PC-3 (cell line): ENCODE measurements at regions not wholly inside any gene's neighbourhood (a gene's known extent, or its start where the extent isn't known, plus 50 kb on each side); places are given as distances from the start of the nearest gene placed in this dataset.

Experiments
- ATAC-seq: fragments of 200-7000 bp; cut with Tn5 transposase; 2 replicates; pipeline ENCODE4 v1.9.1; 2020; ENCODE audit warnings: mild to moderate bottlenecking, moderate library complexity
- BruUV-seq: library from RNA; stranded (reverse); fragments of 400-500 nt; replicated peaks from 2 replicates; lab custom pipeline; 2021; lab: Mats Ljungman, UMichigan
- CTCF ChIA-PET: fragments of 300-600 bp; sonication (Branson Sonifier 250); formaldehyde crosslinking; loops from one replicate; lab custom pipeline; 2022; ENCODE audit warnings: antibody characterized with exemption; lab: Charles Lee
- POLR2A ChIA-PET: fragments of 300-600 bp; sonication (Branson Sonifier 250); formaldehyde crosslinking; loops from one replicate; lab custom pipeline; 2022; ENCODE audit warnings: antibody characterized with exemption; ENCODE audit not compliant: unreplicated experiment; lab: Charles Lee
- DNase-seq: peaks from one replicate; pipeline ENCODE4 v3.0.0-alpha.2; 2015
- H2AFZ ChIP-seq: fragments of 300-600 bp; sonication (generic); 2 replicates; pipeline ENCODE4 v1.6.0; 2016; ENCODE audit warnings: antibody characterized with exemption, low read length
- H3F3A ChIP-seq: fragments of 300-600 bp; sonication (generic); one replicate; pipeline ENCODE4 v1.6.0; 2017; ENCODE audit warnings: antibody characterized with exemption, low read length, control low read depth, mild to moderate bottlenecking; ENCODE audit not compliant: unreplicated experiment
- H3K27ac ChIP-seq: fragments of 300-600 bp; sonication (generic); 2 replicates; pipeline ENCODE4 v1.5.1; 2016; ENCODE audit warnings: mild to moderate bottlenecking, low read length
- H3K27me3 ChIP-seq: fragments of 300-600 bp; sonication (generic); 2 replicates; pipeline ENCODE4 v1.6.1; 2016; ENCODE audit warnings: low read length, mixed read lengths
- H3K36me3 ChIP-seq: fragments of 300-600 bp; sonication (generic); 2 replicates; pipeline ENCODE4 v1.6.1; 2016; ENCODE audit warnings: low read depth, mixed run types, low read length, mixed read lengths
- H3K4me1 ChIP-seq: fragments of 300-600 bp; sonication (generic); 2 replicates; pipeline ENCODE4 v1.5.1; 2016; ENCODE audit warnings: low read length; ENCODE audit not compliant: insufficient read depth
- H3K4me2 ChIP-seq: fragments of 300-600 bp; sonication (generic); 2 replicates; pipeline ENCODE4 v1.6.0; 2016; ENCODE audit warnings: low read length
- H3K4me3 ChIP-seq: fragments of 300-600 bp; sonication (generic); 2 replicates; pipeline ENCODE4 v1.5.1; 2016; ENCODE audit warnings: mild to moderate bottlenecking, low read length, mixed read lengths
- H3K79me2 ChIP-seq: fragments of 300-600 bp; sonication (generic); 2 replicates; pipeline ENCODE4 v1.6.1; 2017; ENCODE audit warnings: low read length, mixed read lengths
- H3K9ac ChIP-seq: fragments of 300-600 bp; sonication (generic); 2 replicates; pipeline ENCODE4 v1.6.0; 2016; ENCODE audit warnings: mild to moderate bottlenecking, low read length
- H3K9me2 ChIP-seq: fragments of 300-600 bp; sonication (generic); replicated peaks from 2 replicates; pipeline ENCODE4 v1.6.1; 2016; ENCODE audit warnings: mixed run types, low read length, mixed read lengths
- H3K9me3 ChIP-seq: fragments of 300-600 bp; sonication (generic); 2 replicates; pipeline ENCODE4 v1.6.1; 2016; ENCODE audit warnings: low read length, mixed read lengths
- H4K20me1 ChIP-seq: fragments of 300-600 bp; sonication (generic); 2 replicates; pipeline ENCODE4 v1.6.1; 2016; ENCODE audit warnings: low read length, mixed read lengths
- CTCF ChIP-seq: fragments of 300-600 bp; sonication (generic); conservative IDR thresholded peaks from 2 replicates; pipeline ENCODE4 v1.5.1; 2017; ENCODE audit warnings: antibody characterized with exemption, low read depth, mild to moderate bottlenecking, low read length
- EZH2 ChIP-seq: fragments of 300-600 bp; sonication (generic); IDR thresholded peaks from one replicate; pipeline ENCODE4 v1.6.1; 2017; ENCODE audit warnings: antibody characterized with exemption, mild to moderate bottlenecking, low read length; ENCODE audit not compliant: unreplicated experiment
- EZH2phosphoT487 ChIP-seq: fragments of 300-600 bp; sonication (generic); IDR thresholded peaks from 2 replicates; pipeline ENCODE4 v1.6.1; 2018; ENCODE audit warnings: mild to moderate bottlenecking, antibody characterized with exemption, low read length, borderline replicate concordance
- intact Hi-C: fragments of 100-400 bp; cut with micrococcal nuclease; formaldehyde crosslinking; loops from 2 replicates; pipeline ENCODE4 v1.9.0; 2023

- no peak for TF ChIP-seq EZH2
- TF ChIP-seq EZH2phosphoT487, result no peak
- no peak for TF ChIP-seq CTCF
- Histone ChIP-seq H3F3A (no peaks in the 10 kb centered on the region), H3K9me3 (peaks cover 2% of the 10 kb centered on the region; the same call in 1 of the 2 replicates), H3K27ac (no peak overlapping the region), H3K36me3 (no peaks in the 10 kb centered on the region), H3K4me3 (no peak overlapping the region), H3K9ac (no peak overlapping the region), H3K79me2 (no peaks in the 10 kb centered on the region), H3K4me2 (no peak overlapping the region), H3K4me1 (no peaks in the 10 kb centered on the region), H3K27me3 (peaks cover 43% of the 10 kb centered on the region), H3K9me2 (no peaks in the 10 kb centered on the region), H4K20me1 (no peaks in the 10 kb centered on the region), H2AFZ (no peak overlapping the region)
- intact Hi-C loops, result no loop called here
- ChIA-PET POLR2A (no interaction called here), CTCF (no interaction called here)
- BruUV-seq, result no TSS peak
- ATAC-seq, result no peak
- no peak for DNase-seq
These were observed 72.5 kb upstream of the MYL2 start for GRCh38 chr12:110992909-110993308.

GRCh38 chr12:110983811-110984210 is 63.4 kb upstream of the MYL2 start:
- Histone ChIP-seq H3K4me2 (no peak overlapping the region), H3F3A (no peaks in the 10 kb centered on the region), H2AFZ (no peak overlapping the region), H3K9me2 (no peaks in the 10 kb centered on the region), H3K9ac (no peak overlapping the region), H3K9me3 (no peaks in the 10 kb centered on the region), H4K20me1 (no peaks in the 10 kb centered on the region), H3K4me3 (no peak overlapping the region), H3K79me2 (no peaks in the 10 kb centered on the region), H3K36me3 (no peaks in the 10 kb centered on the region), H3K4me1 (no peaks in the 10 kb centered on the region), H3K27me3 (peaks cover 89% of the 10 kb centered on the region), H3K27ac (no peak overlapping the region)
- TF ChIP-seq CTCF, result no peak
- no peak for TF ChIP-seq EZH2
- no peak for TF ChIP-seq EZH2phosphoT487
- no peak for ATAC-seq
- CTCF ChIA-PET, result no interaction called here
- no peak for DNase-seq
- intact Hi-C loops, result no loop called here
- BruUV-seq, result no TSS peak
- POLR2A ChIA-PET, result no interaction called here

DNA sequence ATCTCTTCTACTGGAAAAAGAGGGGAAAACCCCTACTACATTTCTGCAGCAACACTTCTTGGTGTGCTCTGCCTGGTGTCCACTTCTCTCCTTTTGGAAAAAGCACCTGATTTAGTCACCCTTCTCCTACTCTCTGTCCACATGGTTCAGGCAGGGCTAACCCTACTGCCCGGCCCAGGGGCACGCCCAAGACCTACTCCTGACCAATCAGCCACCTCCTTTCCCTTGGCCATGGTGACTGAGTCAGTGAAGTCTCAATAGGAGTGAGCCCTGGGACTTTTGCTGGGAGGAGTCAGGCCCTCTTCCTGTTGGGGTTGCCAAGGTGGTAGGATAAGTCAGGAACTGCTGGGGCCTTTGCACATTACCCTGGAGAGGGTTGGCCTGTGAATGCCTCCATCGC is 52.5 kb upstream of the MYL2 start:
- no peak for DNase-seq
- CTCF ChIA-PET, result no interaction called here
- Histone ChIP-seq H3K36me3 (no peaks in the 10 kb centered on the region), H3K4me1 (no peaks in the 10 kb centered on the region), H3K27ac (no peak overlapping the region), H3K27me3 (peaks cover 70% of the 10 kb centered on the region), H2AFZ (no peak overlapping the region), H3K79me2 (no peaks in the 10 kb centered on the region), H3K9ac (no peak overlapping the region), H3K4me3 (no peak overlapping the region), H3F3A (no peaks in the 10 kb centered on the region), H3K9me3 (no peaks in the 10 kb centered on the region), H3K9me2 (no peaks in the 10 kb centered on the region), H4K20me1 (no peaks in the 10 kb centered on the region), H3K4me2 (no peak overlapping the region)
- POLR2A ChIA-PET, result no interaction called here
- no peak for TF ChIP-seq EZH2phosphoT487
- no peak for TF ChIP-seq CTCF
- no peak for TF ChIP-seq EZH2
- ATAC-seq, result no peak
- BruUV-seq, result no TSS peak
- intact Hi-C loops, result no loop called here
